AG04450 (cell line): ENCODE measurements at regions not wholly inside any gene's neighbourhood (a gene's known extent, or its start where the extent isn't known, plus 50 kb on each side); places are given as distances from the start of the nearest gene placed in this dataset.
A peak's percentile ranks its signal among the peaks of the same experiment; 100 is the strongest.

Experiments
- CTCF ChIA-PET: fragments of 300-600, 350-600 bp; formaldehyde crosslinking; extraction: SDS; loops from one replicate; lab custom pipeline; 2022; ENCODE audit warnings: antibody characterized with exemption, inconsistent platforms; lab: Charles Lee
- POLR2A ChIA-PET: fragments of 350-600 bp; formaldehyde crosslinking; extraction: SDS; loops from one replicate; lab custom pipeline; 2021; ENCODE audit warnings: antibody characterized with exemption, inconsistent platforms; lab: Yijun Ruan, JAX
- DNase-seq: peaks from one replicate; pipeline ENCODE4 v3.0.0-alpha.2; 2011; ENCODE audit warnings: low read depth, low spot score
- H3K27ac ChIP-seq: one replicate; pipeline ENCODE4 v1.5.1; 2012; ENCODE audit warnings: low read depth, low read length, control low read depth
- H3K27me3 ChIP-seq: one replicate; pipeline ENCODE4 v1.6.0; 2012; ENCODE audit warnings: low read length; ENCODE audit not compliant: control insufficient read depth, insufficient read depth
- H3K4me3 ChIP-seq: 2 replicates; pipeline ENCODE4 v1.5.1; 2011; ENCODE audit warnings: mild to moderate bottlenecking, low read depth, low read length, control low read depth
- H3K9me3 ChIP-seq: 2 replicates; pipeline ENCODE4 v1.5.1; 2012; ENCODE audit warnings: low read length; ENCODE audit not compliant: control insufficient read depth, insufficient read depth
- TF ChIP-seq, protein P1 (sequence below): IDR thresholded peaks from 2 replicates; pipeline ENCODE4 v1.5.1; 2011; ENCODE audit warnings: low read depth, low read length, control low read depth, inconsistent platforms

DNA sequence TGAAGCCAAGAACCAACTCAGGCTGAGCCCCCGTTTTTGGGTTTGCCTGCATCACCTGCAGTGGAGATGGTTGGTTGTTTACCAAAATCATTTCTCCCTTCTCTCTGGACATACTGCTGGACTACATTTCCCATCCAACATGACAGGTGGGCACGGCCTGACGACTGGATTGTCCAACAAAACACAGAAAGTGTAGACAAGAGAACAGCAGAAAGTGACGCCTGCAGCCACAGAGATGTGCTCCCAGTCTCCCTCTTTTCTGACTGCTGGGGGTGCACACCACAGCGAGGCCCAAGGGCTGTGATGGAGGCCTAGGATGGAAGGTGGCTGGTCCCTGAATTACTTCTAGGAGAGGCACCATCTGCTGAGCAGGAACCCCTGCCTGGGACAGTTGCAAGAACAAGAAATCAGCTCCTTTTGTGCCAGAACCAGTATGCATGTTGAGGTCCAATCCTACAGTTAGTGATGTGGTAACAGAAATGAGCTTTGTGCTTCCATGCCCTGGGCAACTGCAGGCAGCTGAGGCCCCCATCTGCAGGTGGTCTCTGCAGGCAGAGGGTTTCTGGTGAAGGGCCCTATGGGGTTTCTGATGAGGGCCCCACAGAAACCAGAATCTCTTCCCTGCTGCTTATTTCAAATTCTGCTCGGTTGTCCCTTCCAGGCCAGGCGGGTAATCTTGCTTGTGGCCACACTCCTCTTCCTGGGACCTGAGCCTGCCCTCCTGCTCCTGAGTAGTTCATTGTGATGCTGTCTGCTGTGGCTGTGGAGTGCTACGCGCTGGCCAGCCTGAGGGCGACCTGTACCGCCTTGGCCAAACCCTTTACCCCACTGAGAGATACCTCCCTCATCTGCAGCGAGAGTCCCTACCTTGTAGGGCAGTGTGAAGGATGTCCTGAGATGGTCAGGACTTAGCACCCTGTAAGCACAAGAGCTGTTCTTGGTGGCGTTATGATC is 168.3 kb downstream of the ASB1 start:
- Histone ChIP-seq H3K27me3 (no peaks in the 10 kb centered on the region), H3K27ac (no peak overlapping the region), H3K9me3 (no peaks in the 10 kb centered on the region; the same call in 1 of the 2 replicates), H3K4me3 (no peak overlapping the region)
- ChIA-PET POLR2A (no interaction called here), CTCF (no interaction called here)
- no peak for DNase-seq
- TF ChIP-seq, protein P1, sequence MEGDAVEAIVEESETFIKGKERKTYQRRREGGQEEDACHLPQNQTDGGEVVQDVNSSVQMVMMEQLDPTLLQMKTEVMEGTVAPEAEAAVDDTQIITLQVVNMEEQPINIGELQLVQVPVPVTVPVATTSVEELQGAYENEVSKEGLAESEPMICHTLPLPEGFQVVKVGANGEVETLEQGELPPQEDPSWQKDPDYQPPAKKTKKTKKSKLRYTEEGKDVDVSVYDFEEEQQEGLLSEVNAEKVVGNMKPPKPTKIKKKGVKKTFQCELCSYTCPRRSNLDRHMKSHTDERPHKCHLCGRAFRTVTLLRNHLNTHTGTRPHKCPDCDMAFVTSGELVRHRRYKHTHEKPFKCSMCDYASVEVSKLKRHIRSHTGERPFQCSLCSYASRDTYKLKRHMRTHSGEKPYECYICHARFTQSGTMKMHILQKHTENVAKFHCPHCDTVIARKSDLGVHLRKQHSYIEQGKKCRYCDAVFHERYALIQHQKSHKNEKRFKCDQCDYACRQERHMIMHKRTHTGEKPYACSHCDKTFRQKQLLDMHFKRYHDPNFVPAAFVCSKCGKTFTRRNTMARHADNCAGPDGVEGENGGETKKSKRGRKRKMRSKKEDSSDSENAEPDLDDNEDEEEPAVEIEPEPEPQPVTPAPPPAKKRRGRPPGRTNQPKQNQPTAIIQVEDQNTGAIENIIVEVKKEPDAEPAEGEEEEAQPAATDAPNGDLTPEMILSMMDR, result no peak

DNA sequence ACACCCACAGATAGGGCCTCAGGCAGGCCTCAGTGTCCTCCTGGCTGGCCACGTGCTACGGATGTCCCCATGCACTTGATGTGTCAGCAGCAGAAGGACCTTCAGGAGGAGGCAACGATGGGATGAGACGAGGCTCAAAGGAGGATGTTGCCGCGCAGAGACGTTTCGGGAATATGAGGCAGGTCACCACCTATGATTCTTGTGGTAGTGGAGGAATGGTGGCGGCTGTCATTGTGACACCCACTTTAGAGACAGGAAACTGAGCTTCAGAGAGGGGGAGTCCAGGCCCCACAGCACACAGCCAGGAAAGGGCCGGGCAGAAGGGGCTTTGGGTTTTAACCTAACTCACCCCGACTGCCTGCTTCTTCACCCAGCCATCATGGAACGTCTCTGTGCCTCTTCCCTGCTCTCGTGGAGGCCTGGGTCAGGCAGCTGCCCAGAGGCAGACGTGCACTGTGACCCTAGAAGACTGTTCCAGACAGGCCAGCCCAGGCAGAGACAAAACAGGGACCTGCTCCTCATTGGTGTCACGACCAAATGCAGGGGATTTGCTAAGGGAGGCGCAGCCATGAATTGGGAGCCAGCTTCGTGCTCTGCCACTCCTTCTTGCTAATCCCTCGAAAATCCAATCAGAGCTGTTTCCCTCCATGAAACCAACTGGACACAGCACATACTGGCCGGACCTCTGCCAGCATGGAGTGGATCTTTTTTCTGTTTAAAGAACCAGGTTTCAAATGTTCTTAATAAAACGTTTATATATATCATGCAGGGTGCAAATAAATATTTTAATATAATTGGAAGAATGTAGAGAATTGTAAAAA is 169.2 kb downstream of the ASB1 start:
- Histone ChIP-seq H3K9me3 (no peaks in the 10 kb centered on the region; the same call in 1 of the 2 replicates), H3K27ac (no peak overlapping the region), H3K27me3 (no peaks in the 10 kb centered on the region), H3K4me3 (no peak overlapping the region)
- ChIA-PET POLR2A (no interaction called here), CTCF (no interaction called here)
- TF ChIP-seq, protein P1, result no peak
- no peak for DNase-seq

DNA sequence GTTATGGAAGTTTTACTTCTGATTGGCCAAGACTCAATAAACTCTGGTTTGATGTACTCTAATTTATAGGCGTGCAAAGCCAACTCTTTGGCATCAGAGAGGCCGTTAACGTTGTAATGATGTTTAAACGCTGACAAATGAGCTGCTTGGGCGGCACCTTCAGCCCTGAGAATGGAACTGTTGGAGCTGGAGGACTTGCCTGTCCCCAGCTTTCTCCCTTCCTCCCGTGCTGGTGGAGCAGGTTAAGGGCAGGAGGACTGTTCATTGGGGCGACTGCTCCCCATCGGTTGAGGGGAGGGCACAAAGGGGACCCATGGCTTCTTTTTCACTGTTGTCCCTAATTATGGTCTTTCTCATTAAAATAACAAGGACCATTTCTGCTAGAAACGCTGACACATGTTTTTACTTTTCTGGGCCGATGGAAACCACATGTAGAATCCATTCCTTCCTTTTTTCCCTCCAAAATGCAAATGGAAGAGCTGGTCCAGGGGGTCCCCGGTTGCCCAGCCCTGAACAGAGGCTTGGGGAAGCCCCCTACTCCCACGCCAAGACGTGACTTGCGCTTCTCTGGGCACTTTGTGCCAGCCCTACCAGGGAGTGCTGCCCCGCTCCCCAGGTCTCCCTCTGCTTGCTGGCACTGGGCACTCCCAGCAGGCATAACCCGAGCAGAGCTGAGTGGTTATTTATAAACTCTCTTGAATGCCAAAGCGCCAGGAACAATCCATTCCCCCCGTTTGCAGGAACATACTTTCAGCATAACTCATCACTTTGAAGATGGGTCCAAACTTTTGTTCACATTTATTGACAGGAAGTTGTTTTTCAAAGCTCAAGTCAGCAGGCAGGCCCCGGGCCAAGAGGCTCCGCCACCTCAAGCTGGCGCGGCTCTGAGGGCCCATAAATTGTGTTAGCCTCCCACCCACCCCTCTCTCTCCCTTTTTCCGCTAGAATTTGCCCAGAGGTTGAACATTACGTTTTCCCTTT is 170.1 kb downstream of the ASB1 start:
- TF ChIP-seq, protein P1, result no peak
- POLR2A ChIA-PET, result interaction anchor here (0.6 kb wide), 1 partner anchor 1063 kb away, joined by 3 read pairs; no protein-coding TSS in a partner anchor
- peak; percentile 58 for DNase-seq
- Histone ChIP-seq H3K4me3 (no peak overlapping the region), H3K27ac (no peak overlapping the region), H3K9me3 (no peaks in the 10 kb centered on the region; the same call in 1 of the 2 replicates), H3K27me3 (peaks cover 3% of the 10 kb centered on the region)
- CTCF ChIA-PET, result no interaction called here

DNA sequence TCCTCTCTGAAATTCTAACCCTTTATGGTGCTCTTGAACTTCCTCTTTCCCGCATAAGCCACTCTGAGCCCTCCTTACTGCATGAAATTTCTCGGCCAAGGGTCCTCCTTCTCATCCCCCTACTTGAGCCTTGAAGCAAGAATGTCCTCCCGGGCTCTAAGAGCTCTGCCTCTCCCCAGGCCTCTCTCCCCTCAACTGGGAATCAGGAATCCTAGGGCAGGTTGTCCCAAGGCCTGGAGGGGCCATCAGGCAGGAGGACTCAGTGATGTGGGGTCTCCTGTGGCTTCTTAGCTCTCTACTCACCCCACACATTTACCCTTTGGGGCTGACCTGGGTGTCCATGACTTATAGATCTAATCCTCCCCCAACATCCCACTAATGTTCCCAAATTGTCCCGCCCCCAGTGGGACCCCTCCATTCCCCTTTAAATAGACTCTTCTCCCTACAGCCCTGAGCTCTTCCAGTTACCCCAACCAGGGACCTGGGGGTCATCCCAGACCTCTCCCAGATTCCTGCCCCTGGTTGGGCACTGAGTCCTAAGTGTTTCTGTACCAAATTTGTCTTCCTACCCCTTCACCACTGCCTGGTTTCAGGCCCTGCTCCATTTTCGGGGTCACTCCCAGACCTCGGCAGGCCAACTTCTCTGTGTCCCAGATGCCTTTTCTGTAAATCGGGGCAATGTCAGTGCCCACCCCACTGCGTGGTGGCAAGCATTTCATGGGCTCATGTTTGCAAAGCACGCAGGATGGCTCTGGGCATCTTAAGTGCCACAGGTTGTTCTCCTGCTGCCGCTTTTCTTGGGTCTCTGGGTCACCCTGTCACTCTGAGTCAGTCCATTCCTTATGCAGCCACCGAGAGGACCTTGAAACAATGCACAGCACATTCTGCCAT is 171.2 kb downstream of the ASB1 start:
- no peak for DNase-seq
- Histone ChIP-seq H3K4me3 (no peak overlapping the region), H3K9me3 (no peaks in the 10 kb centered on the region; the same call in 1 of the 2 replicates), H3K27me3 (peaks cover 3% of the 10 kb centered on the region), H3K27ac (no peak overlapping the region)
- ChIA-PET CTCF (no interaction called here), POLR2A (interaction anchor here (0.6 kb wide), 1 partner anchor 1064 kb away, joined by 3 read pairs; no protein-coding TSS in a partner anchor)
- TF ChIP-seq, protein P1, result no peak
